ENCODE measurements at regions not wholly inside any gene's neighbourhood (a gene's known extent, or its start where the extent isn't known, plus 50 kb on each side); places are given as distances from the start of the nearest gene placed in this dataset.

- TF ChIP-seq CTCF (IDR thresholded peaks at IDR 0.05; ENCODE audit: control extremely low read depth, extremely low read depth), result no peak
- Histone ChIP-seq H3K9me3 (ENCODE audit: control insufficient read depth in 4 of 4, insufficient read depth in 3 of 4, low read length in 3 of 4) (no peaks in the 10 kb centered on the region), H3K27me3 (ENCODE audit: control insufficient read depth in 3 of 3, insufficient read depth in 3 of 3, low read length in 2 of 3) (no peaks in the 10 kb centered on the region), H3K4me3 (no peak overlapping the region), H3K9ac (ENCODE audit: insufficient read depth in 1 of 2, low read length in 2 of 2) (no peak overlapping the region), H3K27ac (ENCODE audit: low read depth in 1 of 2, low read length in 1 of 2) (no peak overlapping the region), H3K36me3 (ENCODE audit: control insufficient read depth in 4 of 4, insufficient read depth in 4 of 4, low read length in 4 of 4) (no peaks in the 10 kb centered on the region), H3K4me1 (ENCODE audit: control insufficient read depth in 5 of 5, insufficient read depth in 5 of 5, low read length in 5 of 5) (peaks cover 0 to 9% (median 0%) of the 10 kb centered on the region in 5 donors)
- ATAC-seq (ENCODE audit: insufficient read depth, low FRiP score) (peak; percentile 47), DNase-seq (peak in 1 of 3 donors; percentile 18)
- WGBS, 2 donors, result 85% methylated on average over 4 of the region's 4 CpGs
Measured at GRCh38 chr14:66378712-66379505, 107.3 kb upstream of the CCDC196 start.

- no peaks in the 10 kb centered on the region for H3K36me3 ChIP-seq (ENCODE audit: control insufficient read depth in 4 of 4, insufficient read depth in 4 of 4, low read length in 4 of 4)
- peaks cover 0 to 9% (median 0%) of the 10 kb centered on the region in 5 donors for H3K4me1 ChIP-seq (ENCODE audit: control insufficient read depth in 5 of 5, insufficient read depth in 5 of 5, low read length in 5 of 5)
- no peak overlapping the region for H3K4me3 ChIP-seq
- no peak overlapping the region for H3K27ac ChIP-seq (ENCODE audit: low read depth in 1 of 2, low read length in 1 of 2)
- 49 to 61% methylated on average over 1 of the region's 1 CpG for WGBS, 2 donors
- TF ChIP-seq CTCF (IDR thresholded peaks at IDR 0.05; ENCODE audit: control extremely low read depth, extremely low read depth), result no peak
- DNase-seq (peak in 1 of 3 donors; percentile 27), ATAC-seq (ENCODE audit: insufficient read depth, low FRiP score) (no peak)
- H3K27me3 ChIP-seq (ENCODE audit: control insufficient read depth in 3 of 3, insufficient read depth in 3 of 3, low read length in 2 of 3), result no peaks in the 10 kb centered on the region
- no peaks in the 10 kb centered on the region for H3K9me3 ChIP-seq (ENCODE audit: control insufficient read depth in 4 of 4, insufficient read depth in 3 of 4, low read length in 3 of 4)
- H3K9ac ChIP-seq (ENCODE audit: insufficient read depth in 1 of 2, low read length in 2 of 2), result no peak overlapping the region
Measured at GRCh38 chr14:66380143-66380542, 106.0 kb upstream of the CCDC196 start.

GRCh38 chr14:66381755-66382154 lies 104.4 kb upstream of the CCDC196 start:
- H3K4me3 ChIP-seq, result no peak overlapping the region
- no peak for ATAC-seq (ENCODE audit: insufficient read depth, low FRiP score)
- H3K27ac ChIP-seq (ENCODE audit: low read depth in 1 of 2, low read length in 1 of 2), result no peak overlapping the region
- H3K27me3 ChIP-seq (ENCODE audit: control insufficient read depth in 3 of 3, insufficient read depth in 3 of 3, low read length in 2 of 3), result no peaks in the 10 kb centered on the region
- H3K4me1 ChIP-seq (ENCODE audit: control insufficient read depth in 5 of 5, insufficient read depth in 5 of 5, low read length in 5 of 5), result peaks cover 0 to 9% (median 0%) of the 10 kb centered on the region in 5 donors
- H3K9ac ChIP-seq (ENCODE audit: insufficient read depth in 1 of 2, low read length in 2 of 2), result no peak overlapping the region
- no peaks in the 10 kb centered on the region for H3K36me3 ChIP-seq (ENCODE audit: control insufficient read depth in 4 of 4, insufficient read depth in 4 of 4, low read length in 4 of 4)
- no peak for DNase-seq
- TF ChIP-seq CTCF (IDR thresholded peaks at IDR 0.05; ENCODE audit: control extremely low read depth, extremely low read depth), result no peak
- no peaks in the 10 kb centered on the region for H3K9me3 ChIP-seq (ENCODE audit: control insufficient read depth in 4 of 4, insufficient read depth in 3 of 4, low read length in 3 of 4)
- WGBS, 2 donors, result 63 to 67% methylated on average over 1 of the region's 1 CpG
